ENCODE measurements at regions not wholly inside any gene's neighbourhood (a gene's known extent, or its start where the extent isn't known, plus 50 kb on each side); places are given as distances from the start of the nearest gene placed in this dataset.

DNA sequence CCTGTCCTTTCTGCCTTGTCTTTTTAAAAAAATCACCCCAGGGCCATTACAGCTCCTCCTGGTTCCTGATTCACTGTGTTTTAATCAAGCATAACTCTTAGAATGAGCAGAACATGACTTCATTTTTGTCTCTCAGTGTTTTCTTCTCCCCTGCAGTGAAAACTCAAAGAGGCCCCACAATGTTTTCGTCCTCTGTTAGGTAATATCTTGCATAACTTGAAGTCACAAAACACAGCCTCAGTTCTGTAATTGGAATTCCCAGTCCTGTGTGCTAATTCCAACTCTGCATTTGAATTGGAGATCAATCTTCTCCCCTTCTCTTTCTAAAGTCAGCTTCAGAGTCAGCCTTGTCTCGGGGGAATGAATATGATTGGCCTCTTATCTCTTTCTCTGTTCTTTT lies 186.5 kb upstream of the NAV2 start:
- H3K4me3 Mint-ChIP-seq = no peak overlapping the region
- Histone ChIP-seq H3K27ac (ENCODE audit: low read depth in 1 of 2, low read length in 2 of 2) (no peak overlapping the region), H2AFZ (ENCODE audit: insufficient read depth, low read depth, low read length, poor library complexity, severe bottlenecking) (no peak overlapping the region), H3K79me2 (ENCODE audit: insufficient read depth, low read length) (no peaks in the 10 kb centered on the region), H3K9ac (ENCODE audit: insufficient read depth, low read length, poor library complexity, severe bottlenecking) (no peak overlapping the region), H4K20me1 (ENCODE audit: insufficient read depth, low read length) (no peaks in the 10 kb centered on the region), H3K4me1 (ENCODE audit: control insufficient read depth in 1 of 2, insufficient read depth in 2 of 2, low read length in 2 of 2) (no peaks in the 10 kb centered on the region), H3K36me3 (replicated peaks in 1 of 2; ENCODE audit: control insufficient read depth in 1 of 2, insufficient read depth in 2 of 2, low read length in 2 of 2) (no peaks in the 10 kb centered on the region), H3K4me3 (replicated peaks in 1 of 3; ENCODE audit: low read depth in 2 of 3, low read length in 3 of 3) (no peak overlapping the region), H3K9me3 (replicated peaks in 1 of 2; ENCODE audit: control insufficient read depth in 1 of 2, insufficient read depth in 1 of 2, low read length in 2 of 2) (no peaks in the 10 kb centered on the region), H3K27me3 (ENCODE audit: control insufficient read depth in 2 of 2, insufficient read depth in 2 of 2, low read length in 2 of 2) (no peaks in the 10 kb centered on the region), H3K4me2 (replicated peaks; ENCODE audit: extremely low read depth, low read length, poor library complexity, severe bottlenecking) (no peak overlapping the region)
- no peaks in the 10 kb centered on the region for H3K36me3 Mint-ChIP-seq
- no peak overlapping the region for H3K27ac Mint-ChIP-seq
- intact Hi-C loops (cut with micrococcal nuclease) = no loop called here
- no peaks in the 10 kb centered on the region for H3K9me3 Mint-ChIP-seq
- no peak for DNase-seq
- H3K27me3 Mint-ChIP-seq (ENCODE audit: low read depth in 3 of 3) = peaks cover 0 to 5% (median 5%) of the 10 kb centered on the region in 3 donors
- TF ChIP-seq CTCF (IDR thresholded peaks at IDR 0.05) = no peak
- no peaks in the 10 kb centered on the region for H3K4me1 Mint-ChIP-seq
- 67% methylated on average over 1 of the region's 2 CpGs for WGBS (ENCODE audit: insufficient coverage)

DNA sequence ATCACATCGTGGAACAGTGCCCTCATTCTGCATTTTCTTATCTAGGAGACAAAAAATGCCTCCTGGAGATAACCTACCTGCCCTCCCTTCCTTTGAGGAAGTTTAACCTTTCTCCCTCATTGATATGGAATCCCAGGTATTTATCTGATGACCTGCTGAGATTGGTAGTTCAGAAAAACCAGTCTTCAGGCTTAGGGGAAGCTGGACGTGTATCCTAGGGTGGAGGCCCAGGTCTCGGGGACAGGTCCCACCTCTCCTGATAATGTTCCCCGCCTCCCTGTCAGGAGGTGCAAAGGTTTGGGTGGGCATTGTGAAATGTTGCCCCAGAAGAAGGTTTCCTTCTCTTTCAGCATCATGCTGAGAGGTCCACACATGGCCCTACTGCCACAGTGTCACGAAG lies 186.9 kb upstream of the NAV2 start:
- WGBS (ENCODE audit: insufficient coverage) = 96% methylated on average over 4 of the region's 5 CpGs
- Histone ChIP-seq H3K79me2 (ENCODE audit: insufficient read depth, low read length) (no peaks in the 10 kb centered on the region), H3K27ac (ENCODE audit: low read depth in 1 of 2, low read length in 2 of 2) (no peak overlapping the region), H2AFZ (ENCODE audit: insufficient read depth, low read depth, low read length, poor library complexity, severe bottlenecking) (no peak overlapping the region), H3K36me3 (replicated peaks in 1 of 2; ENCODE audit: control insufficient read depth in 1 of 2, insufficient read depth in 2 of 2, low read length in 2 of 2) (no peaks in the 10 kb centered on the region), H3K9me3 (replicated peaks in 1 of 2; ENCODE audit: control insufficient read depth in 1 of 2, insufficient read depth in 1 of 2, low read length in 2 of 2) (no peaks in the 10 kb centered on the region), H3K4me3 (replicated peaks in 1 of 3; ENCODE audit: low read depth in 2 of 3, low read length in 3 of 3) (no peak overlapping the region), H3K4me2 (replicated peaks; ENCODE audit: extremely low read depth, low read length, poor library complexity, severe bottlenecking) (no peak overlapping the region), H4K20me1 (ENCODE audit: insufficient read depth, low read length) (no peaks in the 10 kb centered on the region), H3K4me1 (ENCODE audit: control insufficient read depth in 1 of 2, insufficient read depth in 2 of 2, low read length in 2 of 2) (no peaks in the 10 kb centered on the region), H3K27me3 (ENCODE audit: control insufficient read depth in 2 of 2, insufficient read depth in 2 of 2, low read length in 2 of 2) (no peaks in the 10 kb centered on the region), H3K9ac (ENCODE audit: insufficient read depth, low read length, poor library complexity, severe bottlenecking) (no peak overlapping the region)
- intact Hi-C loops (cut with micrococcal nuclease) = no loop called here
- Mint-ChIP-seq H3K27ac (no peak overlapping the region), H3K9me3 (no peaks in the 10 kb centered on the region), H3K4me3 (no peak overlapping the region), H3K36me3 (no peaks in the 10 kb centered on the region), H3K27me3 (ENCODE audit: low read depth in 3 of 3) (peaks cover 0 to 5% (median 5%) of the 10 kb centered on the region in 3 donors), H3K4me1 (no peaks in the 10 kb centered on the region)
- no peak for TF ChIP-seq CTCF (IDR thresholded peaks at IDR 0.05)
- DNase-seq = no peak
